Erythroblast (primary cell): ENCODE measurements at regions not wholly inside any gene's neighbourhood (a gene's known extent, or its start where the extent isn't known, plus 50 kb on each side); places are given as distances from the start of the nearest gene placed in this dataset.

Experiments used
- GATA1 ChIP-seq: IDR thresholded peaks from 2 replicates; pipeline ENCODE4 v1.6.1; 2011; ENCODE audit warnings: low read depth, mild to moderate bottlenecking, control low read depth, low read length, moderate library complexity
- POLR2A ChIP-seq: IDR thresholded peaks from 2 replicates; pipeline ENCODE4 v1.6.1; 2011; ENCODE audit warnings: mild to moderate bottlenecking, low read length

GRCh38 chr19:28838909-28839308, 374.0 kb downstream of the UQCRFS1 start:
- no peak for TF ChIP-seq POLR2A
- TF ChIP-seq GATA1 = no peak
